ENCODE measurements at regions not wholly inside any gene's neighbourhood (a gene's known extent, or its start where the extent isn't known, plus 50 kb on each side); places are given as distances from the start of the nearest gene placed in this dataset.
A peak's percentile ranks its signal among the peaks of the same experiment; 100 is the strongest.

DNA sequence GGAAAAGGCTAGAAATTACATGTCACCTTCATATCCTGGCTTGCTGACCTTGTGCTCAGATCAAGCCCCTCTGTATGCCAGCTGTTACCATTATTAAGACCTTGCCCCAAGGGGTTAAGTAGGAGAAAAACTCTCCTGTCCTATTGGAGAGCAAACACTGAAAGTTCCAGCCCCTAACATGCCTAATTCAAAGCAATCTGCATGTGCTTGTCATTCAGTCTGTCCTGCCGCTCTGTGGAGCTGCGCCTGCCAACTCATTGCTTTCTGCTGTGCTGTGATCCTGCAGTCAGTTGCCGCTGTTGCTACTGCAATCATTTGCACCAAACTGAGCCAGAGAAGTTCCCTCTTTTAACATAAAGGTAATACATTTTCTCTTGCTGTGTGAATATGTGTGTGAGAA, 113.4 kb downstream of the DISP1 start:
- no peak overlapping the region for H3K27ac ChIP-seq (ENCODE audit: low read length)
- peak; percentile 28 for DNase-seq
- peak; percentile 70 for ATAC-seq

DNA sequence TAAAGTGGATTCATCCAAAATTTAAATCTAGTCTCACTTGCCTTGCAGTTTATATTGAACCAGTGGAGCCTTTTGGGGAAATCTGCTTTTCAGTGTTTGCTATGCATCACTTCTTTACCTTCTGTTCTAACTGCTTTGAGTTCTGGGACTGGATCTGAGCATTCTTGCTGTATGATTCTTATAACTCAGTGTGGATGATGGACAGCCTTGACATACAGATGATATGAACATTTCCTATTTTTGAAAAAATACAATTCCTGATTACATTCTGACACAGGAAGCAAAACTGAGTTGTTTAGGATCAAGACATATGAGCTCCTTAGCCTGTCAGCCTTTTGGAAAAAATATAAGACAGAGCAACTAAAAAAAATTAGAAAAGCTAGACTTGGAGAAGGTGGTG, 115.2 kb downstream of the DISP1 start:
- Histone ChIP-seq H3K27me3 (ENCODE audit: low read length) (no peaks in the 10 kb centered on the region), H4K20me1 (ENCODE audit: low read length) (no peaks in the 10 kb centered on the region), H3F3A (ENCODE audit: low read length, unreplicated experiment) (no peaks in the 10 kb centered on the region), H3K9me2 (replicated peaks; ENCODE audit: low read length) (no peaks in the 10 kb centered on the region), H3K4me3 (ENCODE audit: low read length) (no peak overlapping the region), H3K4me2 (ENCODE audit: low read length) (no peak overlapping the region), H3K9ac (ENCODE audit: low read length) (no peak overlapping the region), H3K9me3 (ENCODE audit: low read length) (no peaks in the 10 kb centered on the region), H3K36me3 (ENCODE audit: low read depth, low read length) (no peaks in the 10 kb centered on the region), H3K79me2 (ENCODE audit: low read length) (no peaks in the 10 kb centered on the region), H3K4me1 (ENCODE audit: insufficient read depth, low read length) (peaks cover 10% of the 10 kb centered on the region; the same call in 1 of the 2 replicates), H2AFZ (ENCODE audit: low read length) (no peak overlapping the region), H3K27ac (ENCODE audit: low read length) (no peak overlapping the region)
- intact Hi-C loops (cut with micrococcal nuclease), result no loop called here
- no TSS peak for BruUV-seq (replicated peaks)
- DNase-seq, result no peak
- ChIA-PET CTCF (no interaction called here), POLR2A (ENCODE audit: unreplicated experiment) (no interaction called here)
- ATAC-seq, result no peak
- no peak for TF ChIP-seq EZH2 (IDR thresholded peaks at IDR 0.05; ENCODE audit: low read length, unreplicated experiment)
- no peak for TF ChIP-seq EZH2phosphoT487 (IDR thresholded peaks at IDR 0.05; ENCODE audit: borderline replicate concordance, low read length)
- TF ChIP-seq, protein P1, sequence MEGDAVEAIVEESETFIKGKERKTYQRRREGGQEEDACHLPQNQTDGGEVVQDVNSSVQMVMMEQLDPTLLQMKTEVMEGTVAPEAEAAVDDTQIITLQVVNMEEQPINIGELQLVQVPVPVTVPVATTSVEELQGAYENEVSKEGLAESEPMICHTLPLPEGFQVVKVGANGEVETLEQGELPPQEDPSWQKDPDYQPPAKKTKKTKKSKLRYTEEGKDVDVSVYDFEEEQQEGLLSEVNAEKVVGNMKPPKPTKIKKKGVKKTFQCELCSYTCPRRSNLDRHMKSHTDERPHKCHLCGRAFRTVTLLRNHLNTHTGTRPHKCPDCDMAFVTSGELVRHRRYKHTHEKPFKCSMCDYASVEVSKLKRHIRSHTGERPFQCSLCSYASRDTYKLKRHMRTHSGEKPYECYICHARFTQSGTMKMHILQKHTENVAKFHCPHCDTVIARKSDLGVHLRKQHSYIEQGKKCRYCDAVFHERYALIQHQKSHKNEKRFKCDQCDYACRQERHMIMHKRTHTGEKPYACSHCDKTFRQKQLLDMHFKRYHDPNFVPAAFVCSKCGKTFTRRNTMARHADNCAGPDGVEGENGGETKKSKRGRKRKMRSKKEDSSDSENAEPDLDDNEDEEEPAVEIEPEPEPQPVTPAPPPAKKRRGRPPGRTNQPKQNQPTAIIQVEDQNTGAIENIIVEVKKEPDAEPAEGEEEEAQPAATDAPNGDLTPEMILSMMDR (conservative IDR thresholded peaks at IDR 0.05; ENCODE audit: low read depth, low read length), result no peak

More for the DNA sequence above, 113.4 kb downstream of the DISP1 start:
- H3K79me2 ChIP-seq (ENCODE audit: low read length), result no peaks in the 10 kb centered on the region
- CTCF ChIA-PET, result interaction anchor here (0.6 to 0.7 kb wide), 3 partner anchors 11 to 192 kb away, joined by 3 to 4 read pairs (median 4); no protein-coding TSS in a partner anchor
- no TSS peak for BruUV-seq (replicated peaks)
- H3K9me3 ChIP-seq (ENCODE audit: low read length), result no peaks in the 10 kb centered on the region
- intact Hi-C loops (cut with micrococcal nuclease), result loop anchor here (10.0 kb wide), 1 partner anchor 147 kb away; no protein-coding TSS in a partner anchor
- no peaks in the 10 kb centered on the region for H4K20me1 ChIP-seq (ENCODE audit: low read length)
- no peak overlapping the region for H3K9ac ChIP-seq (ENCODE audit: low read length)
- H3F3A ChIP-seq (ENCODE audit: low read length, unreplicated experiment), result no peaks in the 10 kb centered on the region
- POLR2A ChIA-PET (ENCODE audit: unreplicated experiment), result interaction anchor here (0.6 to 0.7 kb wide), 2 partner anchors 595 to 1107 kb away, joined by 3 to 4 read pairs; no protein-coding TSS in a partner anchor
- no peaks in the 10 kb centered on the region for H3K36me3 ChIP-seq (ENCODE audit: low read depth, low read length)
- no peak for TF ChIP-seq EZH2 (IDR thresholded peaks at IDR 0.05; ENCODE audit: low read length, unreplicated experiment)
- TF ChIP-seq, protein P1 (conservative IDR thresholded peaks at IDR 0.05; ENCODE audit: low read depth, low read length), result no peak
- TF ChIP-seq EZH2phosphoT487 (IDR thresholded peaks at IDR 0.05; ENCODE audit: borderline replicate concordance, low read length), result no peak
- no peak overlapping the region for H3K4me3 ChIP-seq (ENCODE audit: low read length)
- no peaks in the 10 kb centered on the region for H3K27me3 ChIP-seq (ENCODE audit: low read length)
- peaks cover 10% of the 10 kb centered on the region; the same call in 1 of the 2 replicates for H3K4me1 ChIP-seq (ENCODE audit: insufficient read depth, low read length)
- peak overlapping the region; percentile 41 for H2AFZ ChIP-seq (ENCODE audit: low read length)
- H3K4me2 ChIP-seq (ENCODE audit: low read length), result peak overlapping the region; percentile 35
- no peaks in the 10 kb centered on the region for H3K9me2 ChIP-seq (replicated peaks; ENCODE audit: low read length)

DNA sequence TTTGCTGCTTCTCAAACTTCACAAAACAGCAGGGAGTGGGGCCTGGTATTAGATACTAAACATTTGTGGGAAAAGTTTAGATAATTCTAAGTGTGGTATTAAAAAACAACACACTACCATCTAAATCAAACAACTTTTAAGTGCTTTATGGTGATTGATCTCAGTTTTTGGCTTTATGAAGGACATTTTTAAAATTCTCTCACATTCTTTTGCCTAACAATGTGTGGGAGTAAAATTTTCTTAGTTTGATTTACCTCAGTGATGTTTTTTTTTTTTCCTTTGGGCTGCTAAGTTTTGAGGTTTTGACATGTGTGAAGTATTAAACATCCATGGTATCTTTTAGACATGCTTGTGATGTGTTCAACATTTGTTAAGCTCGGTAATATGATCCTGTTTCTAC, 116.2 kb downstream of the DISP1 start:
- intact Hi-C loops (cut with micrococcal nuclease), result no loop called here
- H3K27me3 ChIP-seq (ENCODE audit: low read length), result no peaks in the 10 kb centered on the region
- BruUV-seq (replicated peaks), result no TSS peak
- no peak overlapping the region for H3K4me3 ChIP-seq (ENCODE audit: low read length)
- peaks cover 10% of the 10 kb centered on the region; the same call in 1 of the 2 replicates for H3K4me1 ChIP-seq (ENCODE audit: insufficient read depth, low read length)
- no peak for DNase-seq
- no peaks in the 10 kb centered on the region for H4K20me1 ChIP-seq (ENCODE audit: low read length)
- H3K36me3 ChIP-seq (ENCODE audit: low read depth, low read length), result no peaks in the 10 kb centered on the region
- H2AFZ ChIP-seq (ENCODE audit: low read length), result no peak overlapping the region
- H3F3A ChIP-seq (ENCODE audit: low read length, unreplicated experiment), result no peaks in the 10 kb centered on the region
- H3K4me2 ChIP-seq (ENCODE audit: low read length), result no peak overlapping the region
- no peaks in the 10 kb centered on the region for H3K79me2 ChIP-seq (ENCODE audit: low read length)
- no peaks in the 10 kb centered on the region for H3K9me3 ChIP-seq (ENCODE audit: low read length)
- no peak for ATAC-seq
- no peaks in the 10 kb centered on the region for H3K9me2 ChIP-seq (replicated peaks; ENCODE audit: low read length)
- no peak overlapping the region for H3K27ac ChIP-seq (ENCODE audit: low read length)
- CTCF ChIA-PET, result no interaction called here
- POLR2A ChIA-PET (ENCODE audit: unreplicated experiment), result no interaction called here
- TF ChIP-seq, protein P1 (conservative IDR thresholded peaks at IDR 0.05; ENCODE audit: low read depth, low read length), result no peak
- TF ChIP-seq EZH2 (IDR thresholded peaks at IDR 0.05; ENCODE audit: low read length, unreplicated experiment) (no peak), EZH2phosphoT487 (IDR thresholded peaks at IDR 0.05; ENCODE audit: borderline replicate concordance, low read length) (no peak)
- no peak overlapping the region for H3K9ac ChIP-seq (ENCODE audit: low read length)

Data from PC-3 (cell line).